NK-92 (cell line): ENCODE measurements at regions not wholly inside any gene's neighbourhood (a gene's known extent, or its start where the extent isn't known, plus 50 kb on each side); places are given as distances from the start of the nearest gene placed in this dataset.
"Not testable (repeated sequence)": the region's sequence is repeated elsewhere in the genome, so short reads cannot be mapped to it uniquely, and the experiment has no call there.

Source experiments
- DNase-seq: peaks from one replicate; lab custom pipeline; 2025; ENCODE audit not compliant: unreplicated experiment; lab: John Stamatoyannopoulos, UW

- no peak for DNase-seq
These were observed 189.5 kb upstream of the UFM1 start for GRCh38 chr13:38160131-38160530.

GRCh38 chr13:38159710-38160109 lies 189.9 kb upstream of the UFM1 start:
- no peak for DNase-seq

- no peak for DNase-seq
These were observed 202.6 kb upstream of the UFM1 start for GRCh38 chr13:38147050-38147449.

- DNase-seq = no peak
These were observed 207.9 kb upstream of the UFM1 start for GRCh38 chr13:38141792-38142191.

- no peak for DNase-seq
These were observed 214.1 kb upstream of the UFM1 start for GRCh38 chr13:38135592-38135991.

GRCh38 chr13:38121267-38121666 lies 228.4 kb upstream of the UFM1 start:
- no peak for DNase-seq

GRCh38 chr13:38103851-38104250 lies 234.3 kb upstream of the TRPC4 start:
- DNase-seq = no peak

- DNase-seq = no peak
These were observed 230.2 kb upstream of the TRPC4 start for GRCh38 chr13:38099751-38100150.

GRCh38 chr13:38093425-38093824 lies 223.9 kb upstream of the TRPC4 start:
- no peak for DNase-seq

GRCh38 chr13:38090913-38091312 lies 221.3 kb upstream of the TRPC4 start:
- no peak for DNase-seq

GRCh38 chr13:38086721-38087120 lies 217.1 kb upstream of the TRPC4 start:
- no peak for DNase-seq

GRCh38 chr13:38086013-38086412 lies 216.4 kb upstream of the TRPC4 start:
- no peak for DNase-seq

- DNase-seq = no peak
These were observed 204.4 kb upstream of the TRPC4 start for GRCh38 chr13:38073931-38074330.

GRCh38 chr13:38072696-38073095 lies 203.1 kb upstream of the TRPC4 start:
- no peak for DNase-seq

- DNase-seq = not testable (repeated sequence)
These were observed 201.8 kb upstream of the TRPC4 start for GRCh38 chr13:38071340-38071739.

- no peak for DNase-seq
These were observed 184.3 kb upstream of the TRPC4 start for GRCh38 chr13:38053896-38054295.

- DNase-seq = no peak
These were observed 176.4 kb upstream of the TRPC4 start for GRCh38 chr13:38046049-38046376.

- DNase-seq = no peak
These were observed 175.9 kb upstream of the TRPC4 start for GRCh38 chr13:38045278-38046048.

- no peak for DNase-seq
These were observed 174.5 kb upstream of the TRPC4 start for GRCh38 chr13:38044067-38044466.

- DNase-seq = no peak
These were observed 173.2 kb upstream of the TRPC4 start for GRCh38 chr13:38042771-38043170.

- DNase-seq = no peak
These were observed 154.9 kb upstream of the TRPC4 start for GRCh38 chr13:38024431-38024830.

GRCh38 chr13:38017320-38017719 lies 147.7 kb upstream of the TRPC4 start:
- DNase-seq = no peak

GRCh38 chr13:38013676-38014075 lies 144.1 kb upstream of the TRPC4 start:
- no peak for DNase-seq
